NCI-H345 treated with DMSO at 0.1 percent for 48 hours (cell line): ENCODE measurements at regions not wholly inside any gene's neighbourhood (a gene's known extent, or its start where the extent isn't known, plus 50 kb on each side); places are given as distances from the start of the nearest gene placed in this dataset.
"Not testable (repeated sequence)": the region's sequence is repeated elsewhere in the genome, so short reads cannot be mapped to it uniquely, and the experiment has no call there.

Experiments
- DNase-seq: peaks from one replicate; lab custom pipeline; 2025; ENCODE audit not compliant: unreplicated experiment; lab: John Stamatoyannopoulos, UW

DNA sequence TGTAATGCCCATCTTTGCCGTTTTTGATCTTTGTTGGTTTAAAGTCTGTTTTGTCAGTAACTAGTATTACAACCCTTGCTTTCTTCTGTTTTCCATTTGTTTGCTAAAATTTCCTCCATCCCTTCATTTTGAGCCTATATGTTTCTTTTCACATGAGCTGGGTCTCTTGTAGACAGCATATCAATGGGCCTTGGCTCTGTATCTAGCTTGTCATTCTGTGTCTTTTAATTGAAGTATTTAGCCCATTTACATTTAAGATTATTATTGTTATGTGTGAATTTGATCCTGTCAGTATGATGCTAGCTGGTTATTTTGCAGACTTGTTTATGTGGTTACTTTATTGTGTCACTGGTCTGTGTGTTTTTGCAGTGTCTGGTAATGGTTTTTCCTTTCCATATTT is 913.2 kb downstream of the TRHDE start:
- no peak for DNase-seq

DNA sequence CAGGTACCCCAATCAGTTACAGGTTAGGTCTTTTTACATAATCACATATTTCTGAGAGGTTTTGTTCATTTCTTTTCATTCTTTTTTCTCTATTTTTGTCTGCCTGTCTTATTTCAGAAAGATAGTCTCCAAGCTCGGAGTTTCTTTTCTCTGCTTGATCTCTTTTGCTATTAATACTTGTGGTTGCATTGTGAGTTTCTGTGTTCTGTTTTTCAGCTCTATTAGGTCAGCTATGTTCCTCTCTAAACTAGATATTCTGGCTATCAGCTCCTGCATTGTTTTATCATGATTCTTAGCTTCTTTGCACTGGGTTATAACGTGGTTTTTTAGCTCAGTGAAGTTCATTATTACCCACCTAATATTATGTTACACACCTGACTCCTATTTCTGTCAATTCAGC is 914.1 kb downstream of the TRHDE start:
- no peak for DNase-seq

DNA sequence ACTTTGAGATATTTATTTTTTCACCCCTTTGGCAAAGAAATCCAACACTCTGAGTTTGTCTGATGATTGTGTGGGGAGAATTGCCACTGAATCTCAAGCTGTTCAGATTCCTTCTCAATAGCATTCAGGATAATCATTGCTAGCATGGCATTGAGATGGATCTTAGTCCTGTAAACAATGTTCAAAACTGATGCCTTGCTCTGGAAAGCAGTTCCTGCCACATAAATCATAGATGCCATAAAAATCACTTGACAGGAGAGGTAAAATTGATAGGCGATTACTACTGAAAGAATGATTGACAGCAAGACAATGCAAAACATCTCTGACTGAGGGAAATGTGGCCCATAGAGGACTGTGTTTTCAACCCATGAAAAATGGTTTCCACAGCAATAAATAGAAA is 915.6 kb downstream of the TRHDE start:
- DNase-seq, result no peak

DNA sequence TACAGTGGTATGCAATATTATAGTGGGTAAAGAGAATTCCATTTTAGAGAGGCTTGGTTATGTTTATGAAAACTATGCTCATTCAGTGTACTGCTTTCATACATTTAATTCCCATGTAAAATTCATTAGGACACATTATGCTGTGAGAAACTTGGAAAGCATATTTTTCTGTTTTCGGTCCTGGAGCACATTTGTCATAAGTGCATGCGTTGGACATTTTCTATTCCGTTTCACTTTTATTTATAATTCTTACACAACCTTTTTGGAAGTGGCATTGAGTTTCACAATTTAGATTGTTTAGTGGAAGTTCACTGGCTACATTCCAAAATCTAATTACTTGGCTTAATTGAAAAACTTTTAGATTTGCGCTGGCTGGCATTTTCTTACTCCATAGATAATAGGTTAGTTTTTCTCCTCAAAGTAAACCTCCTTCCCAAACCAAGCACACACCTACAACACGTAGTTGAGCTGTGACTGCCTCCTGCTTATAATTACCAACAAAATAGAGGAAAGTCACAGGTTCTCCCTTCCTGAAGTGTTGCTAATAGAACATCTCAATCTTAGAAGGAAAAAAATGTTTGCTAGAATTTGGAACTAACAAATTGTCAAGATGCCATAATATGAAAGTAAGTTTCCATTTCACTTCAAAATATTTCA is 938.5 kb downstream of the TRHDE start:
- DNase-seq, result no peak

DNA sequence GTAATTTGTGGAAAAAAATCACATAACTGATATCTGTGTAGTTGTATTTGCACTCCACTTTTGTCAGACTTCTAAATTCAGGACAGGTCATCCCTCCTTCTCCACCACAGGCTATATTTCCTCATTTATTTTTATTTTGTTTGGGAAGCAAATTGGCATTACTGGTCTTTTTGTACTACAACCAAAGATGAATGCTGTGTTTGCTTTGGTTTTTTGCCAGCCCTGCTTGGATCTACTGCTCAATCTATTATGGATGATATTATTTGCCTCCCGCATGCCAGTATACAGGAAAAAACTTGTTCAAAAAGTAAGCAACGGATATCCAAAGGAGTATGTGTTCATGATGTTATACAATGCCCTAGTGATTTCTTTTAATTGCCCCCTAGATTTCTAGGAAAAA is 948.8 kb downstream of the TRHDE start:
- no peak for DNase-seq

DNA sequence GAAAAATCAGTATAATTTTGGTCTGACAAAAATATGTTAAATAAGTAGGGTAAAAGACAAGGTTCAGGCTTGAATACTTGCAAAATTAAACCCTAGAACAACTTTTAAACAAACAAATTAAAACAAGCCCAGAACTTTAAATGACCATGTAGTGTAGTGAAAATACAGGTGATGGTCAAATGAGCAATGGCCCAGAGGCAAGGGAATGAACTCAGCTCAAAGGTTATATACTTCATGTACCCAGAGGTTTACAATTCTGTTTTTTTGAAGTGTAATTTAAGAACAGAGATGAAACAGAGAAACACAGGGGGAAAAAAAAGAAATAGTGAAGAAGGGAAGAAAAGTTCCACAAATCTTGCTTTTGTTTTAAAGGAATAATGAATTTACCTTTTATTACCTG is 949.2 kb downstream of the TRHDE start:
- DNase-seq, result no peak

DNA sequence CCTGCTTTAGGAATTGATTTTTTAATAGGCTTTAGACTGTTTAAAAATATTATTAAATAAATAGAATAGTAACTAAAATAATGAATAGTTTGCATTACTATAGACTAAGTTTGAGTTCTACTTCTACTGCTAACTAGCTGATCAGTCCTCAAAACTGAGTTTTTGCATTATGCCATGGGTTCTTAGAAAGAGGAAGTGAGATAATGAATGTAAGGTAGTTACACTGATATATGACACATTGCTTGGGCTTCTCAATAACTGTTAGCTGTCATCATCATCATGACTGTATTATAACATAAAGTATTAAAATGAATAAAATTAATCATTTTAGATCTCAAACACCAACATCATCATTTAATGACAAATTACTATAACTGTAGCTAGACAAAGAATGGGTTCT is 949.7 kb downstream of the TRHDE start:
- no peak for DNase-seq

DNA sequence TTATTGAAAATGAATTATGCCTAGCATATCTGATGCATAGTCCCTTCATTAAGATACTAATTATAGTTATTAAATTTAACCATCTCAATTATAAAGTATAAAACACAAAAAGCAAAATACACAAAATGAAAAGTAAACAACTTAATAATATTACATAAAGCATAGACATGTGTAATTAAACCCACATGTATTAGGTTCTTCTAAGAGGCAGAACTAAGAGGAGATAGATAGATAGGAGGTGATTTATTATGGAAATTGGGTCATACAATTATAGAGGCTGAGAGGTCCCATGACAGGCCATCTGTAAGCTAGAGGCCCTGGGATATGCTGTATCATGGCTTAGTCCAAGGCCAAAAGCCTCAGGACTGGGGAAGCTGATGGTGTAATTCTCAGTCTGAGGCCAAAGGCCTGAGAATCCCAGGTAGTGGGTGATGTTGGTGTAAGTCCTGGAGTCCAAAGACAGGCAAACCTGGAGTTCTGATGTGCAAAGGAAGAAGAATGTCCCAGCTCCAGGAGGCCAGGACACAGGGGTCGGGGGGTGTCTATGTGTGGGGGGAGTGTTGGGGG is 953.3 kb downstream of the TRHDE start:
- no peak for DNase-seq

DNA sequence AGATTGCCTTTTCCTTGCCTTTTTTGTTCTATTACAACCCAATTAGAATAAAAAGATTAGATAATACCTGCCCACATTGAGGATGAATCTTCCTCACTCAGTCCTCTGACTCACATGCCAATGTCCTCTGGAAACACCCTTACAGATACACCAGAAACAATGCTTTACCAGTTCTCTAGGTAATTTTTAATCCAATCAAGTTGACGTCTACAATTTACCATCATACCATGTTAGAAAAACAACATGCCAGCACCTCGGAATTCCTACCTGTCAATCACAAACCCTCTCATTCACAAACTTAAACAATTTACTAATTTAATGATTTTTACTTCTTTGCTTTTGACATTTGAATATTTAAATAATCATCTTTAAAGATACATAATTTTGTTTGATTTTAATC is 953.8 kb downstream of the TRHDE start:
- no peak for DNase-seq

DNA sequence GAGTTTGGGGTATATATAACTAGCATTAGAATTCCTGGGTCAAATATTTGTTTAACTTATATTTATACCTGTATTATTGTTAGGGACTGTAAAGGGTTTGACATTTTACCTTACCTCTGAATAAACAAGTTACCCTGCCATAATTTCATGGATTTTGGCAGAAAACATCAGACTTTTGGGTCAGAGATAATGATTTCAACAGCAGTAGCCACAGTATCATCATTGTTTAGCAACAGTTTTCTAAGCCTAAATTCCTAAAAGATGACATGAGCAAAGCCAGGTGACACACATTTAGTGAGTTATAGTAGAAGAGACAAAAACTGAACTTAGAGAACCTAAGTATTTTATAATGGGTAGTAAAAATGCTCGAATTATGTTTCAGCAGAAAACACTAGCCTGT is 954.4 kb downstream of the TRHDE start:
- no peak for DNase-seq

DNA sequence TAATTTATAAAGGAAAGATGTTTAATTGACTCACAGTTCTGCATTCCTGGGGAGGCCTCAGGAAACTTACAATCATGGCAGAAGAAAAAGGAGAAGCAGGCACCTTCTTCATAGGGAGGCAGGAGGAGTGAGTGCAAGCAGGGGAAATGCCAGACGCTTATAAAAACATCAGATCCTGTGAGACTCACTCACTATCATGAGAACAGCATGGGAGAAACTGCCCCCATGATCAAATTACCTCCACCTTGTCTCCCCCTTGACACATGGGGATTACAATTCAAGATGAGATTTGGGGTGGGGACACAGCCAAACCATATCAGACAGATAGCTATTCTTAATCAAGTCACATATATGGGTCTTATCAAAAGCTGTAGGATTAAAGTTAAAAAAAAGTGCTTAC is 956.7 kb downstream of the TRHDE start:
- not testable (repeated sequence) for DNase-seq

DNA sequence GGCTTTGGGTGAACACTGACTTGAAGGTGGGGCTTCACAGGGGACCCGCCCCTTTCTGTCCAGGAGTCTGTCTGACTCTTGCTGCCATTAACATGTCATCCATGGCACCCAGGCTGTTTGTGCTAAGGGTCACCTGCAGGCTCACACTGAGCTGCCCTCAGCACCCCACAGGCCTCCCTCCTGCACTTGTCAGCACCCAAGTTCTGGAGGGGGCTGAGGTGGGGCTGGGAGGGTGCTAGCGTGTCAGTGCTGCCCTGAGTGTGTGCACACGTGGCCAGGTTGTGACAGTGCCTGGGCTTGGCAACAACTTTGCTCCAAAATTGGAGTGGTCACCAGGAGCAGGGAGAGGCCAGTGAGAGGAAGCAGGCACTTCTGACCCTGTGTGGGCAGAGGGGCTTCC is 963.2 kb downstream of the TRHDE start:
- DNase-seq, result no peak

DNA sequence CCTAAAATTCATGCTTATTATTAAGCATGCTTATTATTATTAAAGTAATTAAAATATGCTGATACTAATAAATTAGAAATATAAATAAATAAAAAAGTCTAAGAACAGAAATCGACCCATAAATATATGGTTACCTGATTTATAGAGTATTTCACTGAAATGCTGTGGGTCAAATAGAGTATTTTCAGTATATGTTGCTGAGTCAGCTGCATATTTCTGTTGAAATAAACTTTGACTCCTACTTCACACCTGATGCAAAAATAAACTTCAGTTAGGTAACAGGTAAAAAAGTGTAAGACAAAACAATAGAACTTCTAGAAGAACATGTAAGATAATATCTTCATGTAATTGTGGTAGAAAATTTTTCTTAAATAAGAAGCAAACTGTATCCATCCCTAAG is 967.9 kb downstream of the TRHDE start:
- DNase-seq, result no peak

DNA sequence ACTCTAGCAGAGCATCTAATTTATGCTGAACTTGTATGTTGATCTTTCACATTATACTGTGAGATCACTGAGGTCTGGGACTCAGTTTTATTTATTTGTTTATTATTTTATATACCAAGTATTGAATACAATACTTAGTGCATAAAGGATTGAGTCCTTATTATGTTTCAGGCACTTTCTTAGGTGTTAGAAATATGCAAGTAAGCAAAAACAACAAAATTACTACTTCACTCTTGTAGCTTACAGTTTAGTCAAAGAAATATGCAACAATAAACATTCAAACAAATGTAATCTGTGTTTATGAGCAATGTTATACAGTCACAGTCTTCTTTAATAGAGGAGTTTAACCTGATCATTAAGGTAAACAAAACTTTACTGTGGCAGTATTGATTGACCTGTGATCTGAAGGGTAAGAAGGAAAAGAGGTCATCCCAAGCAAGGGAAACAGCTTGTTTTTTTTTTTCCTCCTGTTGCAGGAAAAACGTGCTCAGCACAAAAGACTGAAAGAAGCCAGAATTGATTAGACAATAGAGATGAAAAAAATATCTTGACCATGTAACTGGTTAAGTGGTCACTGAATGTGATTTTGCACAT is 990.7 kb downstream of the TRHDE start:
- DNase-seq, result no peak

DNA sequence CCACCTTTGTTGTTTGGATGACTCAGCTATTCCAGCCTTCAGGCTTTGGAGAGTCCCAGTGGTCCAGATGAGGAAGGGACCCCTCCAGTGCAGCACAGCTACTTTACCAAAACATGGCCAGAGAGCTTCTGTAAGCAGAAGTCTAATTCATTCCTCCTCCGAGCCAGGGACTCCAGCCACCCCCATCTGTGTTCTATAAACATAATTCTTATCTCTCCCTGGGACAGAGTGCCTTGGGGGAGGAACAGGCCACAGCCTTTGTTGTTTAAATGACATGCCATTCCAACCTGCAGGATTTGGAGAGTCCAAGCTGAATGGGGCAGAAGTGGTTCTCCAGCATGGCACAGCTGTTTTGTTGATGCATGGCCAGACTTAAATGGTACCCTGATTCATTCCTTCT is 994.0 kb downstream of the TRHDE start:
- DNase-seq, result no peak

DNA sequence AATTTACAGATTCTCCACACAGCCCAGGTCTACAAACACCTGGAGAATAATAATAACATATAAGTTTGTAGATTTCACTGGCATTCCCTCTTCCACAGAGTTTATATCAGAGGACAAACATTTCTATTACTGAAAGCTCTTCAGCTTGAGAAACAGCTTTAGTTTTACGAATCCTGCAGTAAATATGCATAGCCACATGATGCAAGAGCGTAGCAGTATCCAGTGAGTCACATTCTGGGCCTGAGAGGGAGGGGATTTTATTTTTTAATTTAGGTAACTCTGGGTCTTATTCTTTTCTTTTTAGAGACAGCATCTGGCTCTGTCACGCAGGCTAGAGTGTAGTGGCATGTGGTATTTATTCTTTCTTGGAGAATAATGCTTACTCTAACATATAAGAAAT is 1002.8 kb downstream of the TRHDE start:
- DNase-seq, result no peak

DNA sequence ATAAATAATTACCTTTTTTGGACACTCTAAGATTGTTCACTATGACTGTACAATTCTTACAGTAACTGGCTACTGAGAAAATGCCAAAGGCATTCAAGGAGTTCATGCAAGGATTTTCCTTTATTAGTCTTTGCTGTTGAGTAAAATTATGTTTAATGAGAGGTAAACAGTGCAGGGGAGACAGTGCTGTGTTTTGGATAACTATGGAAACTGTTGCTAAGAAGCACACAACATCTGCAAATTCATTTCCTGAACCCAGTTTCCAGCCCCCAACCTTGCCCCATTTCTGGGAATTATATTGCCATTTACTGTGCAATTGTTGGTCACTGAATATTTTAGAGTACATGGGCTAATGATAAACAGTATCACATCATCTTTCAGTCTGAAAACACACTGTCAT is 1005.8 kb downstream of the TRHDE start:
- DNase-seq, result no peak

DNA sequence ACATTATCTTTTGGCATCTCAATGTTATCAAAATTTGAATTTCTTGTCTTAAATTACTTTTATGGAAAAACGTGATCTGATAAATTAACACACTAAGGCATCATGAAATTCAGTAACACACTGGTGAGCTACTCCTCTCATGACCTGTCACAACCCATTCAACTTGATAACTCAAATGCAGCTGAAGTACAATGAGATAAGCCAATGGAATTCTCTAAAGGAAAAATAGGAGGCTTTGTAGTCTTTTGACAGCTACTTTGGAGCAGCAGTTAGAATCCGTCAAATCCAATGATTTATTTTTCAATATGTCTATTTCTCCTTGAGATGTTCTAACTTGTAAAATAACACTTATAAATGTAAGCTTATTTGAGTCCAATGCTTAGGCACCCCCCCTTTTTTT is 1029.4 kb downstream of the TRHDE start:
- no peak for DNase-seq

DNA sequence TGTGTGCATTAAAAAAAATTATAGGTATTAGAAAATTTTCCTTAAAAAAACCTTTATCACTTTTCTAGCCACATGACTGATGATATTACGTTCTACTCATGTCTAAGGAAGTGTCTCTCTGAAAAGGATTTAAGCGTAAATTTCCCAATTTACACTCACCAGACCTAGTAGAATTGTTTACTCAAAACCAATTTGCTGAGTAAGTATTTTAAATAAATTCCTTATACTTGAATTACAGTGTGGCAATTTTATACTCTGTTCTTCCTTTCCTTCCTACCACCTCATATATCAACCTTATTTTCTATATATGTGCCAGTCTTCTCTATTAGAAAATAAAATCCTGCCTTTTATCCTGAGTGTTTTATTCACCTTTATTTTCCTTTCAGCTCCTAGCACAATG is 1035.1 kb downstream of the TRHDE start:
- no peak for DNase-seq

DNA sequence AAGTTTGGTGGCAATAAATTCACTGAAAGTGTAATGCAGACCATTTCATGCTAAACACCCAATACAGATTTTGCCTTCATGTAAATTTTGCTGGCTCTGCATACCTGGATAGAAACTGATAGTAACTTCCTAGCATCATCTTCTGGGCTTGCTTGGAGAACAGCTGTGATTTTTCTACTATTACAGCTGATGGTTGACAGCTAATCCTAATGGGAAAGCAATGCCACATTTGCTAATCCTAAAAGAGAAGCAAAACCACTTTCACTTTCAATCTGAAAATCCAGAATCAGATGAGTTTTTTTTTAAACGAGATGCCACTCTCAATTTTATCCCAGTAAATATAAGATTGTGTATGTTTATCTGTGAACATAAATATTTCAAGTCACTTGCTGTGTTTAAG is 1035.9 kb downstream of the TRHDE start:
- no peak for DNase-seq

DNA sequence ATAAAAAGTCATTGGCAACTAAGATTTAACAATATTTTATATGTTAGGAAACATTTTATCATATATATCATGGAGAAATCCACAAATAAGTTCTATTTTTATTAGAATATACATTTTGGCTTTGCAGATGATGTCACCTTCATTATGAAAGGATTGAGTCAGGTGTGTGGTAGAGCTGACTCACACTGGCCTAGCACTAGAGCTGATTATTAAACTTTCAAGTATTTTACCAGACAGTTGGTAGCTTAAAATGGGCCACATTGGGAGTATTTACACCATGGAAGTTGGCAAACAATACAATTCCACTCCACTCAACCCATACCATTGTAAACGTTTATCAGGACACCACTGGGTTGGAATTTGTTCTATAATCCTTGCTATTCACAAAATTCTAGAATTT is 1036.6 kb downstream of the TRHDE start:
- DNase-seq, result no peak

DNA sequence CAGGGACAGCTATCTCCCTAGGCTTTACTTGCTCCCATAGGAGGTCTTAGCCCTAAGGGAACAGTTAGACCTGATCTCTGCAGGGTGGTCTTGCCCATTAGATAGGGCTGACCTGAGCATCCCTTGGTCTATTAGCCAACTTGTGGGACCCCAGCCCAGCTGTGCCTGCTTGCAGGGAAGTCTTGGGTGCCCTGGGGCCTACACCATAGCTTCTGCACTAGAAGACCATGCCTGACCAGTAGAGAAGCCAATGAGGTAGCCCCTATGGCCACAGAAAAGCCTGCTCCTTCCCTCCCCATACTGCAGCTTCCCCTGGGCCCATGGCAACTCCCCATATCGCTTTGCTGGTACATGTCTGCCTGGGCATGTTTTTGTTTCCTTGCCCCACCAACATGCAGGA is 1049.1 kb downstream of the TRHDE start:
- no peak for DNase-seq

DNA sequence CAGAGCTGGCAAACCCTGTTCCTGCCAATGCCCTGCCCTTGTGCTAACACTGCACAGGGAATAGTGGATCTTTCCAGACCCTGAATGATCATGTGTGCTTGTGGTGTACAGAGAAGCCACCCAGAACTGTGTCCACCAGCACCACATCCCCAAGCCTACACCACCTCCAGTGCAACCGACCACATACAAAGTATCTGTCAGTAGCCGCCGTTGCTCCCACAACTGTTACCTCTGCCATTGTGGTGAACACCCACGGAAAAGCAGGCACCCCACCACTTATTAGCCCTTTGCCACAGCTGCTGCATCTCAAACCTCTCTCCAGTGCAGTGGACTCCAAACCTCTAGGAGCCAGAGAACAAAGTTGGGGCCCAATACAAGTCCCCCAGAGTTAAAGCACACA is 1049.6 kb downstream of the TRHDE start:
- no peak for DNase-seq
